IPS-20b (cell line): ENCODE measurements at regions not wholly inside any gene's neighbourhood (a gene's known extent, or its start where the extent isn't known, plus 50 kb on each side); places are given as distances from the start of the nearest gene placed in this dataset.
A peak's percentile ranks its signal among the peaks of the same experiment; 100 is the strongest.

Source experiments
- H3K27ac ChIP-seq: one replicate; pipeline ENCODE4 v1.5.1; 2013; ENCODE audit warnings: low read length
- H3K27me3 ChIP-seq: 2 replicates; pipeline ENCODE4 v1.6.1; 2013; ENCODE audit warnings: mild to moderate bottlenecking, low read length, inconsistent platforms; ENCODE audit not compliant: insufficient read depth
- H3K36me3 ChIP-seq: 2 replicates; pipeline ENCODE4 v1.6.1; 2013; ENCODE audit warnings: low read depth, mild to moderate bottlenecking, inconsistent platforms, low read length, moderate library complexity; ENCODE audit not compliant: insufficient read depth
- H3K4me1 ChIP-seq: 2 replicates; pipeline ENCODE4 v1.6.1; 2013; ENCODE audit warnings: mild to moderate bottlenecking, control low read depth, inconsistent platforms, low read length, moderate library complexity; ENCODE audit not compliant: insufficient read depth
- H3K4me3 ChIP-seq: 2 replicates; pipeline ENCODE4 v1.5.1; 2013; ENCODE audit warnings: mild to moderate bottlenecking, low read length, inconsistent platforms
- H3K9ac ChIP-seq: 2 replicates; pipeline ENCODE4 v1.6.1; 2013; ENCODE audit warnings: low read depth, mild to moderate bottlenecking, inconsistent platforms, low read length, moderate library complexity
- H3K9me3 ChIP-seq: 2 replicates; pipeline ENCODE4 v1.6.1; 2013; ENCODE audit warnings: mild to moderate bottlenecking, low read depth, low read length, inconsistent platforms; ENCODE audit not compliant: insufficient read depth

DNA sequence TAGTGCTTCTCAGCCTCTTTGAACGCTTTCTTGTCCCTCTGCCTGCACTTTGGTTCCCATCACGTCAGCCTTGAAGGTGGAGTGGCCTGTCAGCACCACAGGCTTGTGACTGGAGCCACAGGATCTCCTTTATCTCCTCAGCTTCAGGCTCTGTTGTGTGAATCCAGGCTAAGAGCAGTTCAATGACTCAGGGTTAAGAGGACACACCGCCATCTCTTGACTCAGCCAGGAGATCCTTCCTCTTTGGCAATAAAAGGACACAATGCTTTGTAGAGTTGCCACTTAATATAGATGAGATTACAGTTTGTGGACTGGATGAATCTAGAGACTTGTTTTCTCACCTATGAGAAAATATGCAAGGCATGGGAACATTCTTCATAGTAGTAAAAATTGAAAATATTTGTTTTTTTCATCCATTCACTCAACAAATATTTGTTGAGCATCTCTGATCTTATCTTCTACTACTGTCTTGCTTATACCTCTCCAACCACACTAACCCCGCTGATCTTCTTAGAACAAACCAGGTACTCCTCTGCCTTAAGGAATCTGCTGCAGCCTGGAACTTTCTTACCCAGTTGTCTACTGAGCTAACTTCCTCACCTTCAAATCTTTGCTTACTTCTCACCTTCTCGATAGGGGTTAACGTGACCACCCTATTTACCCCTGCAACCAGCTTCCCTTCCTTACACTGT is 62.3 kb downstream of the UCHL1 start:
- no peaks in the 10 kb centered on the region for H3K36me3 ChIP-seq
- H3K27me3 ChIP-seq: no peaks in the 10 kb centered on the region
- H3K4me1 ChIP-seq: no peaks in the 10 kb centered on the region; the same call in 1 of the 2 replicates
- no peaks in the 10 kb centered on the region for H3K9me3 ChIP-seq
- H3K9ac ChIP-seq: no peak overlapping the region
- no peak overlapping the region for H3K27ac ChIP-seq
- H3K4me3 ChIP-seq: no peak overlapping the region

- H3K27ac ChIP-seq: no peak overlapping the region
- H3K9ac ChIP-seq: no peak overlapping the region
- no peaks in the 10 kb centered on the region for H3K27me3 ChIP-seq
- H3K9me3 ChIP-seq: no peaks in the 10 kb centered on the region
- H3K4me1 ChIP-seq: no peaks in the 10 kb centered on the region; the same call in 1 of the 2 replicates
- H3K4me3 ChIP-seq: no peak overlapping the region
- H3K36me3 ChIP-seq: no peaks in the 10 kb centered on the region
These were observed 62.8 kb downstream of the UCHL1 start for GRCh38 chr4:41319553-41319952.

GRCh38 chr4:41320278-41320677 is 63.5 kb downstream of the UCHL1 start:
- Histone ChIP-seq H3K4me1 (peaks cover 2% of the 10 kb centered on the region; the same call in 1 of the 2 replicates), H3K4me3 (no peak overlapping the region), H3K27me3 (no peaks in the 10 kb centered on the region), H3K9ac (no peak overlapping the region), H3K36me3 (no peaks in the 10 kb centered on the region), H3K27ac (no peak overlapping the region), H3K9me3 (no peaks in the 10 kb centered on the region)

DNA sequence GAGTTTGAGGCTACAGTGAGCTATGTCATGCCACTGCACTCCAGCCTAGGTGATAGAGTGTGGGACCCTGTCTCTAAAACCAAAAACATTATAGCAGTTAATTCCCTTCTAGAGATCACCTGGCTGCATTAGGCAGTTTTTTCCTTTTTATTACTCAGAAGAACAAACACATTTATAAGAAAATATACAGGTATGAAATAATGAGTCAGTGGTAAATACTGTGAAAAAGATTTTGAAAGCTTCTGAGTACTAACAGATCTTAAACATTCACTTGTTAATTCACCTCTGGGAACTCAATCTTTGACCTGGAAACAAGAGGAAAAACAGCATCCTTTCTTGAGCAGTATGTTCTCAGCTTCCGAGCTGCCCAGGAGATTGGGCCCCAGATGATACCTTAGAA is 64.1 kb downstream of the UCHL1 start:
- Histone ChIP-seq H3K27me3 (no peaks in the 10 kb centered on the region), H3K27ac (no peak overlapping the region), H3K36me3 (no peaks in the 10 kb centered on the region), H3K4me3 (no peak overlapping the region), H3K9ac (no peak overlapping the region), H3K9me3 (no peaks in the 10 kb centered on the region), H3K4me1 (peaks cover 7% of the 10 kb centered on the region)

- Histone ChIP-seq H3K4me3 (no peak overlapping the region), H3K9ac (no peak overlapping the region), H3K36me3 (no peaks in the 10 kb centered on the region), H3K27me3 (no peaks in the 10 kb centered on the region), H3K27ac (no peak overlapping the region), H3K9me3 (no peaks in the 10 kb centered on the region), H3K4me1 (peaks cover 13% of the 10 kb centered on the region)
These were observed 64.7 kb downstream of the UCHL1 start for GRCh38 chr4:41321216-41321945.

DNA sequence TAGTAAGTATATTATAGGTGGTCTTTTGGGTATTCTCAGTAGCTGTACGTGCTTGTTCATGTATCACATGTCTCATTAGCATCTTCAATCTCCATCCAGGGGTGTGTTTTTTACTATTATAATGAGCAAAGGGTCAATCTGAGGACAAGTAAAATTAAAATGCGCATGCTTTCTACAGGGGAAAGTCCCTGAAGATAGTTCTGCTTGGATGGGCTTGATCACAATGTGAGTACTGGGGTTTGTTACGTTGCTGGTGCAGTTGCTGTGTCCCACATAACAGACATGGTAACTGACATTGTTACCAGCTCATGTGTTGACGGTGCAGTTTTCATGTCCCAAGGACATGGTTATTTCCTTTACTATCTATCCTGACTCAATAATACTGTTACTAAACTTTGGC is 65.9 kb downstream of the UCHL1 start:
- Histone ChIP-seq H3K9ac (no peak overlapping the region), H3K4me1 (peaks cover 18% of the 10 kb centered on the region), H3K4me3 (no peak overlapping the region), H3K36me3 (no peaks in the 10 kb centered on the region), H3K9me3 (no peaks in the 10 kb centered on the region), H3K27ac (no peak overlapping the region), H3K27me3 (no peaks in the 10 kb centered on the region)

GRCh38 chr4:41323179-41323578 is 66.5 kb downstream of the UCHL1 start:
- Histone ChIP-seq H3K27me3 (no peaks in the 10 kb centered on the region), H3K9ac (no peak overlapping the region), H3K9me3 (no peaks in the 10 kb centered on the region), H3K4me1 (peaks cover 20% of the 10 kb centered on the region), H3K4me3 (no peak overlapping the region), H3K36me3 (no peaks in the 10 kb centered on the region), H3K27ac (no peak overlapping the region)

DNA sequence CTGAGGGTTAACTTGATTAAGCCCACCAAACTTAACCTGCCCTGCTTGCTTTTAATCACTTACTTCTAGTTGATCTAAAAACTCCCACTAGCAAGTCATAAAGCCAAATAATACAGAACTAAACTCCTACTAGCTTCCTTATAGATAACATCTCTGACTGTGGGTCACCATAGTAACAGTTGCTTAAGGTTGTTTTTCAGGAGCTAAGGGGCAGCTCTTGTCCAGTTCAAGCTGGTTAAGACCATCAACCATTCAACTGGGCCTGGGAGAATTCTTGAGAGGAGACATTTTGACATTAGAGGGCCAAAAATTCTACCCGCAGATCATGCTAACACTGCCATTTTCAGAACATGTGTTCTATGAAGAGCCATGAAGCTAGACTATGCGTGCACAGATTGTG is 67.0 kb downstream of the UCHL1 start:
- no peak overlapping the region for H3K4me3 ChIP-seq
- H3K27me3 ChIP-seq: no peaks in the 10 kb centered on the region
- H3K4me1 ChIP-seq: peaks cover 24% of the 10 kb centered on the region
- H3K36me3 ChIP-seq: no peaks in the 10 kb centered on the region
- H3K27ac ChIP-seq: no peak overlapping the region
- no peaks in the 10 kb centered on the region for H3K9me3 ChIP-seq
- no peak overlapping the region for H3K9ac ChIP-seq

DNA sequence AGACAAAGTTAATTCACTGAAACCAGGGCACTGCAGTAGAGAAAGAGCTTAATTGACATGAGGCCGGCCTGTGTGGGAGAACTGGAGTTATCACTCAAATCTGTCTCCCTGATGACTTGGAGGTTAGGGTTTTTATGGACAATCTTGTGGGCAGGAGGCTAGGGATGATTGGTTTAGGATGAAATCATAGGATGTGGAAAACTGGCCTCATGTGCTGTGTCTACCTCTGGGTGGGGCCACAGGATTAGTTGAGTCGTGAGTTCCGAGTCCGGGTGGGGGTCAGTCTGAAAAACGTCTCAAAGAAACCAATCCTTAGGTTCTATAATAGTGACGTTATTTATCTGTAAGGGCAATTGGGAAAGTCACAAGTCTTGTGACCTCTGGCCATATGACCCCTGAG is 68.1 kb downstream of the UCHL1 start:
- Histone ChIP-seq H3K27me3 (no peaks in the 10 kb centered on the region), H3K27ac (no peak overlapping the region), H3K36me3 (no peaks in the 10 kb centered on the region), H3K9ac (no peak overlapping the region), H3K4me1 (peaks cover 24% of the 10 kb centered on the region), H3K4me3 (no peak overlapping the region), H3K9me3 (no peaks in the 10 kb centered on the region)

DNA sequence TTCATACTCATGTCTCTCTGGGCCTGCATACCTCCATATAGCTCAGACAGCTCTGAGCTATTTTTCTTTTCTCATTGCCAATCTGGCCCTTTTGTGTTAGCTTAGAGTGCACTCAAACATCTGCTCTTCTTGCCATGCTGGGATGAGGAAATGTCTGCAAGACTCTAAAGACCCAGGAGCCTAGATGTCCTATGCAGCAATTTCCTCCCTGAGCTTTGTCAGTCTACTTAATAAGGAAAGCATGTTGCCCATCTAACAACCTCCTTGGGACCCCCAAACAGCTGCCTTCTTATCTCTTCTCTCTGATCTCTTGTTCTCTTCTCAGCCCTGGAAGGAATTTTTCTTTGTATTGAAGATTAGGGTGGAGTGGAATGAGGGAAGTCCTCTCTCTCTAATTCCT is 69.2 kb downstream of the UCHL1 start:
- Histone ChIP-seq H3K4me3 (no peak overlapping the region), H3K9ac (no peak overlapping the region; the same call in 1 of the 2 replicates), H3K27ac (no peak overlapping the region), H3K36me3 (no peaks in the 10 kb centered on the region), H3K4me1 (peaks cover 24% of the 10 kb centered on the region), H3K9me3 (no peaks in the 10 kb centered on the region), H3K27me3 (no peaks in the 10 kb centered on the region)

DNA sequence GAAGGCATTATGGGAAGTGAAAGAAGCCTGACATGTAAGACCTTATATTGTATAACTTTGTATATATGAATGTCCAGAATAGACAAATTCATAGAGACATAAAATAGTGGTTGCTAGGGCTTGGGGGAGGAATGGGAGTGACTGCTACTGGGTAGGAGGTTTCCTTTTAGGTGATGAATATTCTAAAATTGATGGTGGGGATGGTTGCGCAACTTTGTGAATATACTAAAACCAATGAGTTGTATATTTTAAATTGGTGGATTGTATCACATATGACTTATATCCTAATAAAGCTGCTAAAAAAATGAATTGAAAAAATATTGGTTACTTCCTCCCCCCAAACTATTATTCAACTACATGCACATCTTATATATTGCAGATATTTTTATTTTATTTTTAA is 70.0 kb downstream of the UCHL1 start:
- Histone ChIP-seq H3K4me3 (no peak overlapping the region), H3K9ac (no peak overlapping the region), H3K27me3 (no peaks in the 10 kb centered on the region), H3K27ac (no peak overlapping the region), H3K4me1 (peaks cover 24% of the 10 kb centered on the region), H3K9me3 (no peaks in the 10 kb centered on the region), H3K36me3 (no peaks in the 10 kb centered on the region)

DNA sequence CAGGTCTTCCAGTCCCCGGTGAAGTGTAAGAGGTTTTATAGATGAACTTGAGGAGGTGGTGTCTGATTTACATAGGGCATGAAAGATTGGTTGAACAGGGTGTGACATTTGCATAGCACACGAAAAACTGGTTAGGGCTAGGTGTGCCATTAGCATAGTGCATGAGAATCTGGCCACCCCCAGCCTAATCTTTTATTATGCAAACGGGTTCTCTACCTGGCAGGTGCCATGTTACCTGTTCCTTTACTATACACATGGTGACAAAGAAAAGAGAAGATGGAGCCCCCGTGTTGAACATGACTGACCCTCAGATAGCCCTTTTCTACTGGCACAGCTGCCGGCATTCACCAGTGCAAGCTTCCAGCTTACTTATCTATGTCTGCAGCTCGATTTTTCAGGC is 71.0 kb downstream of the UCHL1 start:
- Histone ChIP-seq H3K4me3 (peak overlapping the region; percentile 40), H3K27ac (peak overlapping the region; percentile 78), H3K4me1 (peaks cover 24% of the 10 kb centered on the region)

More for the DNA sequence above, 71.0 kb downstream of the UCHL1 start:
- Histone ChIP-seq H3K27me3 (no peaks in the 10 kb centered on the region), H3K9ac (peak overlapping the region; percentile 50; the same call in 1 of the 2 replicates), H3K9me3 (no peaks in the 10 kb centered on the region), H3K36me3 (no peaks in the 10 kb centered on the region)
